ENCODE measurements at regions not wholly inside any gene's neighbourhood (a gene's known extent, or its start where the extent isn't known, plus 50 kb on each side); places are given as distances from the start of the nearest gene placed in this dataset.

GRCh38 chr4:60575336-60575735 lies 624.8 kb upstream of the ADGRL3 start (continued):
- no peak for TF ChIP-seq CHD7 (IDR thresholded peaks at IDR 0.05; ENCODE audit: insufficient replicate concordance, low read length)
- TF ChIP-seq SIRT6 (IDR thresholded peaks at IDR 0.05; ENCODE audit: low read length): no peak
- no peak for TF ChIP-seq CBX8 (IDR thresholded peaks at IDR 0.05; ENCODE audit: borderline replicate concordance, low read depth, low read length)
